ENCODE measurements at regions not wholly inside any gene's neighbourhood (a gene's known extent, or its start where the extent isn't known, plus 50 kb on each side); places are given as distances from the start of the nearest gene placed in this dataset.
"Not testable (repeated sequence)": the region's sequence is repeated elsewhere in the genome, so short reads cannot be mapped to it uniquely, and the experiment has no call there.

GRCh38 chr19:14283813-14284520 lies 78.0 kb upstream of the ADGRL1 start:
- DNase-seq = not testable (repeated sequence)

GRCh38 chr19:14279270-14279669 lies 73.3 kb upstream of the ADGRL1 start:
- DNase-seq = not testable (repeated sequence)

- no peak for DNase-seq
These were observed 71.6 kb upstream of the ADGRL1 start for GRCh38 chr19:14277608-14278007.

GRCh38 chr19:14275823-14276222 lies 69.9 kb upstream of the ADGRL1 start:
- not testable (repeated sequence) for DNase-seq

- no peak for DNase-seq
These were observed 66.7 kb upstream of the ADGRL1 start for GRCh38 chr19:14272623-14273022.

GRCh38 chr19:14271840-14272239 lies 65.9 kb upstream of the ADGRL1 start:
- peak; percentile 45 to 73 (median 69) for DNase-seq

GRCh38 chr19:14270557-14270956 lies 64.6 kb upstream of the ADGRL1 start:
- not testable (repeated sequence) for DNase-seq

GRCh38 chr19:14267224-14267741 lies 61.3 kb upstream of the ADGRL1 start:
- no peak for DNase-seq

GRCh38 chr19:14266208-14266607 lies 60.2 kb upstream of the ADGRL1 start:
- DNase-seq = not testable (repeated sequence)

- no peak for DNase-seq
These were observed 59.5 kb upstream of the ADGRL1 start for GRCh38 chr19:14265290-14266036.

- not testable (repeated sequence) for DNase-seq
These were observed 50.1 kb upstream of the ADGRL1 start for GRCh38 chr19:14255902-14256649.

Data from suppressor macrophage (primary cell).